Femur (tissue), 1 donor: ENCODE measurements at regions not wholly inside any gene's neighbourhood (a gene's known extent, or its start where the extent isn't known, plus 50 kb on each side); places are given as distances from the start of the nearest gene placed in this dataset.

Experiments used
- DNase-seq: peaks from one replicate; pipeline ENCODE4 v3.0.0-alpha.2; 2017

- DNase-seq = no peak
Observed at GRCh38 chr10:8504499-8504898, 450.0 kb downstream of the GATA3 start.

GRCh38 chr10:8507156-8507555 lies 452.7 kb downstream of the GATA3 start:
- DNase-seq = no peak

- no peak for DNase-seq
Observed at GRCh38 chr10:8508882-8509281, 454.4 kb downstream of the GATA3 start.

GRCh38 chr10:8510471-8510870 lies 456.0 kb downstream of the GATA3 start:
- no peak for DNase-seq

- no peak for DNase-seq
Observed at GRCh38 chr10:8511026-8511425, 456.5 kb downstream of the GATA3 start.

GRCh38 chr10:8513155-8514147 lies 459.0 kb downstream of the GATA3 start:
- DNase-seq = no peak

GRCh38 chr10:8520382-8520781 lies 465.9 kb downstream of the GATA3 start:
- no peak for DNase-seq

- no peak for DNase-seq
Observed at GRCh38 chr10:8527773-8528172, 473.3 kb downstream of the GATA3 start.

GRCh38 chr10:8531116-8531515 lies 476.6 kb downstream of the GATA3 start:
- DNase-seq = no peak

GRCh38 chr10:8532647-8533046 lies 478.2 kb downstream of the GATA3 start:
- DNase-seq = no peak

GRCh38 chr10:8533462-8533861 lies 479.0 kb downstream of the GATA3 start:
- DNase-seq = no peak

GRCh38 chr10:8534096-8534495 lies 479.6 kb downstream of the GATA3 start:
- DNase-seq = no peak

GRCh38 chr10:8534891-8535290 lies 480.4 kb downstream of the GATA3 start:
- DNase-seq = no peak

GRCh38 chr10:8539056-8539455 lies 484.6 kb downstream of the GATA3 start:
- DNase-seq = no peak

GRCh38 chr10:8543361-8544056 lies 489.0 kb downstream of the GATA3 start:
- no peak for DNase-seq

GRCh38 chr10:8544057-8544380 lies 489.5 kb downstream of the GATA3 start:
- no peak for DNase-seq

GRCh38 chr10:8544500-8544899 lies 490.0 kb downstream of the GATA3 start:
- no peak for DNase-seq

GRCh38 chr10:8554574-8554973 lies 500.1 kb downstream of the GATA3 start:
- no peak for DNase-seq

GRCh38 chr10:8556321-8556720 lies 501.8 kb downstream of the GATA3 start:
- no peak for DNase-seq

- no peak for DNase-seq
Observed at GRCh38 chr10:8563478-8563877, 509.0 kb downstream of the GATA3 start.

GRCh38 chr10:8566737-8567136 lies 512.2 kb downstream of the GATA3 start:
- DNase-seq = no peak

GRCh38 chr10:8568401-8568800 lies 513.9 kb downstream of the GATA3 start:
- no peak for DNase-seq

GRCh38 chr10:8575620-8576019 lies 521.1 kb downstream of the GATA3 start:
- DNase-seq = no peak

- no peak for DNase-seq
Observed at GRCh38 chr10:8576281-8576680, 521.8 kb downstream of the GATA3 start.
